GM21786 (cell line): ENCODE measurements at regions not wholly inside any gene's neighbourhood (a gene's known extent, or its start where the extent isn't known, plus 50 kb on each side); places are given as distances from the start of the nearest gene placed in this dataset.
"Not testable (repeated sequence)": the region's sequence is repeated elsewhere in the genome, so short reads cannot be mapped to it uniquely, and the experiment has no call there.

Experiments used
- ATAC-seq: cut with Tn5 transposase; IDR thresholded peaks from one replicate; pipeline ENCODE4 v1.9.1; 2021; ENCODE audit not compliant: unreplicated experiment

DNA sequence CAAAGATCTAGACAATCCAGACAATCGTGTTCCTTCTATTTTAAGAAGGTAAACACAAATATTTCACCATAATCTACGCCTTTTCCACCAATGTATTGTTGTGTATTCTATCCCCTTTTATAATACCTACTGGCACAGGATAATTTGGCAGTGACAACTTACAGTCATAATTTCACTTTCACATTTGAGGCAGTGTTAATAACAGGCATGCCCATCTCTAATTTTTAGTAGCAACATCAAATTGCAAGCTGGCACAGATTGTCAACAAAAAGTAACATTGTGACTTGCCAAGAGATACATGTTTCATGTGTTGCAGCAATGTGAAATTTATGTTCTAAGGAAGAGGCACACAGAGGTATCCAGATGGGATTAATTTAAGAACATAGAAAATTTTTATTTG is 912.5 kb upstream of the PABPC4L start:
- no peak for ATAC-seq

GRCh38 chr4:135098061-135098460 is 896.5 kb upstream of the PABPC4L start:
- ATAC-seq = no peak

- ATAC-seq = no peak
Observed at GRCh38 chr4:135073389-135073788, 871.8 kb upstream of the PABPC4L start.

DNA sequence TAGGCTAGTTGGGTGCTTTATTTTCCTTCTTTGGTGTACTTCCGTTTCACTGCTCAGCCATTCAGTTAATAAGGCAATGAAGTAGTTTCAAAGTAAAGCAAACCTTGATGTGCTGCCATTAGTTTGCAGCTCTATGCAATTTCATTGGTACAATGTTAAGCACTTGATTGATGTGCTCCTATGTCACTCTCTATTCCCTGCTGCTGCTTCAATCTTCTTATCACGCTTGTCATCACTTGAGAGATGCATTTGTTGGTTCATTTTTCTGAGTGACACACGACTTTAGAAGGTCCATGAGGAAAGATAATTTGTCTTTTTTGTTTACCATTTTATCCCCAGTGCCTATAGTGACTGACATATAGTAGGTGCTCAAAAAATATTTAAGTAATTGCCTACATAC is 871.0 kb upstream of the PABPC4L start:
- ATAC-seq = no peak

GRCh38 chr4:135065366-135065765 is 863.8 kb upstream of the PABPC4L start:
- no peak for ATAC-seq

- no peak for ATAC-seq
Observed at GRCh38 chr4:135050086-135050717, 848.6 kb upstream of the PABPC4L start.

DNA sequence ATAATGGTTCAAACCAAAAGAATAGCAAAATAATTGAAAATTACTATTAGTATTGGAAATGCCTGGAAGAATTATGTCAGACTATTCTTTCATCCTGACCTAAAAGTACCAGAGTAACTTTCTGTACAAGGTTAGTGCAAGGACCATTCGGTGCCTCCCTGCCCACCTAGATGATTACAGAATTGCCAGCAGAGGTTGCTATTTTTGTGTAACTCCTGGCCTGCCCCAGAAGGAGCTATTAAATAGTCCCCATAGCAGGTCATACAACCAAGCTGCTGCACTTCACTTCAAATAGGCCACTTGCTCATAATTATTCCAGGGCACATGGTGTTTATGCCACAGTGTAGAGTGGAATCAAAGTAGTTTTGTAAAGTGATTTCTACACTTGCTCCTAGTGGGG is 831.1 kb upstream of the PABPC4L start:
- ATAC-seq = no peak

- ATAC-seq = no peak
Observed at GRCh38 chr4:135015771-135016170, 814.2 kb upstream of the PABPC4L start.

GRCh38 chr4:135007400-135007799 is 805.8 kb upstream of the PABPC4L start:
- ATAC-seq = no peak

GRCh38 chr4:134999169-134999568 is 797.6 kb upstream of the PABPC4L start:
- no peak for ATAC-seq

- ATAC-seq = no peak
Observed at GRCh38 chr4:134961963-134962362, 760.4 kb upstream of the PABPC4L start.

GRCh38 chr4:134958862-134959261 is 757.3 kb upstream of the PABPC4L start:
- no peak for ATAC-seq

DNA sequence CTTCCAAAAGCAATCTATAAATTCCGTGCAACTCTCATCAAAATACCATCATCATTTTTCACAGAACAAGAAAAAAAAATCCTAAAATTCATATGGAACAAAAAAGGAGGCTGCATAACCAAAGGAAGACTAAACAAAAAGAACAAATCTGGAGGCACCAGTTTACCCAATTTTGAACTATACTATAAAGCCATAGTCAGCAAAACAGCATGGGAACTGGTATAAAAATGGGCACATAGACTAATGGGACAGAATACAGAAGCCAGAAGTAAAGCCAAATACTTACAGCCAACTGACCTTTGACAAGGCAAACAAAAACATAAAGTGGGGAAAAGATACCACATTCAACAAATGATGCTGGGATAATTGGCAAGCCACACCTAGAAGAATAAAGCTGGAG is 753.5 kb upstream of the PABPC4L start:
- no peak for ATAC-seq

DNA sequence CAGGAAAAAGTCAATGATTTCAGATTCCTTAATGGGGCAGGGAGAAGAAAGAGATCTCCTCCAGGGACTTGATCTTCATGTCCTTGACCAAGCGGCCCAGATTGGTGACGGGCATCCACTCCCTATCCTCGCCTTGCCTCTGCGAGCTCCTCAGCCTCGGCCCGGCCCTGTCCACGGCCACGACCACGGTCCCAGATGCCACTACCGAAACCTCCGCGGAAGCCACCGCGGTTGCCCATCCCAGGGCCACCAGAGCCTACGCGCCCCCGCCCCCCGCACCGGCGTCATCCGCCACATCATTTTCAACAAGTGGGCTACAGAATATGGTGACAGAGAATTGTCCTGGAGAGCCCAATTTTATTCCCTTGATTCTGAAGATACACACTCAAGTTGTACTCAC is 751.2 kb upstream of the PABPC4L start:
- no peak for ATAC-seq

DNA sequence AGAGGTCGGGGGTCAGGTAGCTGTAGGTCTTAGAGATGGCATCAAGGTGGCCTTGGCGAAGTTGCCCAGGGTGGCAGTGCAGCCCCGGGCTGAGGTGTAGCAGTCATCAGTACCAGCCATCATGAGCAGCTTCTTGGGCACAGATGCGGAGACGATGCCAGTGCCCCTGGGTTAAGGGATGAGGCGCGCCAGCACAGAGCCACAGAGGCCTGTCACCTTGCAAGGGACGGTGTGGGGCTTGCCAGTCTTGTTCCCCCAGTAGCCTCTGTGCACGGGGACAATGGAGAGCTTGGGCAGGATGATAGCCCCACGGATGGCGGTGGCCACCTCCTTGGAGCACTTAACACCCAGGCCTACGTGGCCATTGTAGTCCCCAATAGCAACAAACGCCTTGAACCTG is 750.7 kb upstream of the PABPC4L start:
- no peak for ATAC-seq

GRCh38 chr4:134948110-134948642 is 746.6 kb upstream of the PABPC4L start:
- no peak for ATAC-seq

DNA sequence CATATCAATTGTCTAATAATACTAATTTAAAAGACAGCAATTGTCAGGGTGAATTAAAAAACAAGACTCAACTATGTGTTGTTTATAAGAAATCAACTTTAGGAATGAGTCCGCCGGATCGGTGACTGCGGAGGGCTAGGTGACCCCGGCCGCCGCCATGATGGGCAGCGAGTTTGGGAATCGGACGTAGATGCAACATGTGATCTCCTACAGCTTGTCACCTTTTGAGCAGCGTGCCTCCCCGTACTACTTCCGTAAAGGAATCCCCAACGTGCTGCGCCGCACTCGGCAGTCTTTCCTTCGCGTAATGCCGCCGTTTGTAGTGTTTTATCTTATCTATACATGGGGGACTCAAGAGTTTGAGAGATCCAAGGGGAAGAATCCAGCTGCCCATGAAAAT is 742.5 kb upstream of the PABPC4L start:
- ATAC-seq = no peak

DNA sequence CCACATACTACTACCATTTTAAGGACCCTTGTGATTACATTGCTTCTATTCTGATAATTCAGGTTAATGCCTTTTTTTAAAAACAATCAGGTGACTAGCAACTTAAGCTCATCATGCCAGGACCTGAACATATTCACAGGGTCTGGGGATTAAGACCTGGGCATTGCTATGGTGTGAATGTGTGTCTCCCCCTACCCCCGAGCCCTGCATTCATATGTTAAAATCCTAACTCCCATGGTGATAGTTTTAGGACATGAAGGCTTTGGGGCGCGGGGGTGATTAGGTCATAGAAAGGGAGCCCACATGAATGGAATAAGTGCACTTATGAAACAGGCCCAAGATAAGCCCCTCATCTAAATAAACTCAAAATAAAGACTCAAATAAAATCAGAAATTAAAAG is 734.4 kb upstream of the PABPC4L start:
- no peak for ATAC-seq

- no peak for ATAC-seq
Observed at GRCh38 chr4:134935320-134935719, 733.7 kb upstream of the PABPC4L start.

DNA sequence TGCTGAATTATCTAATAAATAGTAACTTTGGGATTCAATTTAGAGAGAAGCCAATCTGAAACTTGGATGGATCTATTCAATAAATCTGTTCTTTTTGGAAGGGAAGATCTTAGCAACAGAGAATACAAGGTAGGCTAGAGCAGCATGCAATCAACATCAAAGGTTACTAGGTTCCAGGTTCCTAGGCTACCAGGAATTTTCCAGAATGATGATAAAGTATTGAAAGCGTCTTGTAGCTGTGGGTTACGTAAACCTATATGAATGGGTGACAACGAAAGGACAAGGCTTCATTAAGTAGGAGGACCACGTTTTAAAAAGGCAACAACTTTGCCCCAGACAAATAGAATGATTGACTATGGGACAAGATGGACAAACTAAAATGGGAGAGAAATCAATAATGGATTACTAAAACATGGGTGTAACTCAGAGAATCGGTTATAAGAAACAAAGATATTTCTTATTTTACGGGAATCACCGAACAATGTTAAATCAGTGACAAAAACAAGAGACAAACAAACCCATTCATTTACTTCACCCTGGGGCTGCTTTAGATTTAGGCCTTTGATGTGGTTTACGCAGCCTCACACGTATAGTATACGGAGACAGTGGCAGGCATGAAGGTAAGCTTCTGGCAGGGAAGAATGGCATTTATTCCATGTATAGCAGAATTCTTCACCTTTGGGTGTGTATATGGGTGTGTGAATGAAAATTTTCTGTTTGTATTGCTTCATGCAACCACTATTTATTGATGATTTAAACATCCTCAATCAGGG is 732.6 kb upstream of the PABPC4L start:
- no peak for ATAC-seq

DNA sequence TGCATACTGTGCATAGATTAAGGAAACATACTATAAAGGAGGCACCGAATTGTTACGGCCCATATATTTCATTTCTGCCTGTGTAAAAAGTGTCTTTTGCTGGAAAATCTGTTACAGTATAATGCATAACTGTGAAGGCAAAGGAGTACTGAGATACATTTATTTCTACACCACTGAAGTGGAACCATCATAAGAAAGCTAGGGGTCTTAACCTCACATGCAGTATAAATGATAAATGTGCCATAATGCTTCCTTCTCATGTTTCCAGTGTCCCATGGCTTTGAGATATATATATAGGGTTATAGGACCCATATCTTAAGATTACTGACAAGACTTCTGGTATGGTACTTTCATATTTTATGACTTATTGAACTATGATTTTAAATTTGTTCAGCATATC is 713.8 kb upstream of the PABPC4L start:
- ATAC-seq = no peak

DNA sequence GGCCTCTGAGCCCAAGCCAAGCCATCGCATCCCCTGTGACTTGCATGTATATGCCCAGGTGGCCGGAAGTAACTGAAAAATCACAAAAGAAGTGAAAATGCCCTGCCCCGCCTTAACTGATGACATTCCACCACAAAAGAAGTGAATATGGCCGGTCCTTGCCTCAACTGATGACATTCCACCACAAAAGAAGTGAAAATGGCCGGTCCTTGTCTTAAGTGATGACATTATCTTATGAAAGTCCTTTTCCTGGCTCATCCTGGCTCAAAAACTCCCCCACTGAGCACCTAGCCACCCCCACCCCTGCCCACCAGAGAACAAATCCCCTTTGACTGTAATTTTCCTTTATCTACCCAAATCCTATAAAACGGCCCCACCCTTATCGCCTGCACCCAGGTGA is 712.7 kb upstream of the PABPC4L start:
- not testable (repeated sequence) for ATAC-seq

DNA sequence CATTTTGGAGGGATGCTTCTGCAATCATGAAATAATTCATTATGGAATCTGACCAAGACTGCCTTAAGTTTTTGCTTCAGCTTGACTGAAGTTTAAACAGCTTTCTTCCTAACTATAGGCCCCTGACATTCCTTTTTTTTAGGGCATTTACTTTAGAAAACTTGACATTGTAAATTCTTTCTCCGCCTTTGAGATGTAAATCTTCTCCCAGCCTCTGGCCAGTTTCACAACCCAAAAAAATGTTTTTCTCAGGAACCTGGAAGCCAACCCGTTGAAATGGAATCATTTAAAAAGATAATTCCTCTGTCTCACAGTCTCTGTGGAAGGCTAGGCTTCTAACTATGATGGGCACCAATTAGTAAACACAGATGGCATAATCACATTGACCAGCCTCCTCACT is 710.4 kb upstream of the PABPC4L start:
- no peak for ATAC-seq
